ENCODE measurements at regions not wholly inside any gene's neighbourhood (a gene's known extent, or its start where the extent isn't known, plus 50 kb on each side); places are given as distances from the start of the nearest gene placed in this dataset.
"Not testable (repeated sequence)": the region's sequence is repeated elsewhere in the genome, so short reads cannot be mapped to it uniquely, and the experiment has no call there.

- H3K36me3 ChIP-seq (ENCODE audit: control insufficient read depth in 2 of 2, insufficient read depth in 1 of 2, low read length in 2 of 2); POLR2A ChIA-PET; H3K4me1 ChIP-seq (ENCODE audit: control insufficient read depth, insufficient read depth, low read length); H3K27ac ChIP-seq (ENCODE audit: extremely low read depth, low read depth, low read length); CTCF ChIA-PET; H3K4me3 ChIP-seq (ENCODE audit: low read depth, low read length); H3K9me3 ChIP-seq (ENCODE audit: control insufficient read depth, insufficient read depth, low read depth, low read length): not testable (repeated sequence)
These were observed 225.0 kb upstream of the DUSP10 start for GRCh38 chr1:221966888-221967287.

GRCh38 chr1:221965891-221966290, 224.0 kb upstream of the DUSP10 start:
- H3K4me1 ChIP-seq (ENCODE audit: control insufficient read depth, insufficient read depth, low read length); H3K4me3 ChIP-seq (ENCODE audit: low read depth, low read length); H3K27ac ChIP-seq (ENCODE audit: extremely low read depth, low read depth, low read length); CTCF ChIA-PET; H3K36me3 ChIP-seq (ENCODE audit: control insufficient read depth in 2 of 2, insufficient read depth in 1 of 2, low read length in 2 of 2); POLR2A ChIA-PET; H3K9me3 ChIP-seq (ENCODE audit: control insufficient read depth, insufficient read depth, low read depth, low read length): not testable (repeated sequence)

- H3K36me3 ChIP-seq (ENCODE audit: control insufficient read depth in 2 of 2, insufficient read depth in 1 of 2, low read length in 2 of 2): no peaks in the 10 kb centered on the region
- H3K4me1 ChIP-seq (ENCODE audit: control insufficient read depth, insufficient read depth, low read length): no peaks in the 10 kb centered on the region
- ChIA-PET CTCF (no interaction called here), POLR2A (no interaction called here)
- TF ChIP-seq ZNF558 (tag by site-specific recombination; IDR thresholded peaks at IDR 0.05) (no peak), ZSCAN5A (tag by site-specific recombination; IDR thresholded peaks at IDR 0.05) (no peak), ZNF747 (tag by site-specific recombination; IDR thresholded peaks at IDR 0.05) (no peak), INSM2 (tag by site-specific recombination; IDR thresholded peaks at IDR 0.05) (no peak), HOXD13 (CRISPR knock-in tag; IDR thresholded peaks at IDR 0.05; ENCODE audit: borderline replicate concordance) (no peak), KLF10 (tag by site-specific recombination; IDR thresholded peaks at IDR 0.05) (no peak), PRDM10 (tag by site-specific recombination; IDR thresholded peaks at IDR 0.05) (no peak), ZXDB (tag by site-specific recombination; IDR thresholded peaks at IDR 0.05) (no peak), GFI1B (tag by site-specific recombination; IDR thresholded peaks at IDR 0.05) (no peak), ZBTB6 (tag by site-specific recombination; IDR thresholded peaks at IDR 0.05) (no peak), ZNF670 (tag by site-specific recombination; IDR thresholded peaks at IDR 0.05; ENCODE audit: low read depth) (no peak), HIC1 (tag by site-specific recombination; IDR thresholded peaks at IDR 0.05) (no peak), ZNF433 (tag by site-specific recombination; IDR thresholded peaks at IDR 0.05; ENCODE audit: low read depth) (no peak), PRDM4 (tag by site-specific recombination; IDR thresholded peaks at IDR 0.05) (no peak), ELK4 (IDR thresholded peaks at IDR 0.05; ENCODE audit: borderline replicate concordance, low read depth, low read length) (no peak), ZNF19 (tag by site-specific recombination; IDR thresholded peaks at IDR 0.05; ENCODE audit: low read depth) (no peak)
- no peak overlapping the region for H3K27ac ChIP-seq (ENCODE audit: extremely low read depth, low read depth, low read length)
- H3K9me3 ChIP-seq (ENCODE audit: control insufficient read depth, insufficient read depth, low read depth, low read length): no peaks in the 10 kb centered on the region
- H3K4me3 ChIP-seq (ENCODE audit: low read depth, low read length): no peak overlapping the region
These were observed 223.4 kb upstream of the DUSP10 start for GRCh38 chr1:221965252-221965651.

Measured in HEK293 (cell line).